ENCODE measurements at regions not wholly inside any gene's neighbourhood (a gene's known extent, or its start where the extent isn't known, plus 50 kb on each side); places are given as distances from the start of the nearest gene placed in this dataset.

DNA sequence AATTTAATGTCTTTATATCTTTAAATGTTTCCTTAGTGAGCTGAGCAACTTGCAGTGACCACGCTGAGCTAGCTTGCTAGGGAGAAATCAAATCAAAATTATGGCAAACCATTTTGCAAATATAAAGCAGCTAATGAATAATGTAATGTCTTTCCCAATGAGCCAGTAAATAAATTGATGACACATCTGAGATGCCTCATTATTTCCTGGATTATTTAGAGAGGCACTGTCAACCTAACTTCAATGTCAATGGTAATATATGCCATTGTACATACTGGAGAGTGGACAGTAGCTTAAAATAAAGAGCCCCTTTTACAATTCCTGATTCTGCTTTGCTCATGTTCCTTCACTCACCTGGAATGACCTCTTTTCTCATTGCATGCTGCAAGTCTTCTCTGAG, 182.6 kb downstream of the PHLDA1 start:
- FAIRE-seq (no peak), DNase-seq (ENCODE audit: extremely low spot score, insufficient read length, low read depth) (no peak)

DNA sequence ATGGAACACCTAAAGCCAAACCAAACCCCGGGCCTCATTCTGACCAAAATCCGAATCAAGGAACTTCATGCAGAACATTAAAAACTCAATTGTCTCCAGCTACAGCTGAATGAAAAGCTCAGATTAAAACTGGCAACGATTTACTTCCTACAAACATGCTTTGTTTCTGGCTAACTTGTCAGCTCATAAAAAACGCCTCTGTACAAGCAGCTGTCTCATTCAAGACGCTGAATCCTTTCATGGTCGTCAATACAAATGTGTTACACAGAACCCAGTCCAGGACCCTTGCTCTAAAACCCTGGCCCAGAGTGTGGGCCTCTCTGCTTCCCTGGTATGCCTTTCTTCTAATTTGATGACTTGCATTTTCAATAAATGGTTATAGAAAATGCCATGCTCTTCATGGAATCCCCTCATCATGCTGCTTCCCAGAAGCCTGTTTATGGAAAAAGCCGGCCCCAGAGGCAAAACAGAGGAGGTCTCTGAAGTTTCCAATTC, 183.1 kb downstream of the PHLDA1 start:
- FAIRE-seq (no peak), DNase-seq (ENCODE audit: extremely low spot score, insufficient read length, low read depth) (no peak)

DNA sequence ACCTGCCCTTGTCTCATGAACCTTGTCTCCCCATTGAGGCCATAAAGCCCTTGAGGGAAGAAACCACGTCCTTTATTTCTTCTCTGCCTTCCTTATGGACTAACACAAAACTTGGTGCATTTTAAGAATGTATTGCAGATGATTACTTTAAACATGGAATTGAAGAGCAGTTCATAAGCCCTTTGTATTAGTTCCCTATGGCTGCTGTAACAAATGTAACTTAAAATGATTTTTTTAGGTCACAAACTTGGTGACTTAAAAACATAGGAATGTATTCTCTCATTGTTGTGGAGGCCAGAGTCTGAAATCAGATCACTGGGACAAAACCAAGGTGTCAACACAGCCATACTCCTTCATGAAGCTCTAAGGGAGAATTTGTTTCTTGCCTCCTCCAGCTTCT, 185.5 kb downstream of the PHLDA1 start:
- no peak for FAIRE-seq
- DNase-seq (ENCODE audit: extremely low spot score, insufficient read length, low read depth) = no peak

DNA sequence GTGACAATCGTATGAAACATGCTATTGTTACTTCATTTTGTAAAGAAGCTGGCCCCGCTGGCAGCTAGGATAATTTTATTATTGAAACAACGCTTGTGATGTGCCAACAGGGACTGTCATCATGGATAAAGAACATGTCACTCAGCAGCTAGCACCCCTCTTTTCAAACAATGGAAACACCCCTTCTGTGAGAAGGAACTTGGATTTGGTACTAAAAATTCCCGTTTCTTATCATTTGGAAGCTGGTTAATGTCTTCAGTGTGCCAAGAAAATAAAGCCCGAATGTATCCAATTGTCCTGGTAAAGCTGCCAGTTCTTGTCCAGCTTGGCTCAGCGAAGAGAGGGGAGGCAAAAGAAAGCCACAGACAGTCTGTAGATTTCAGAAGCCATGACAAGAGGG, 186.6 kb downstream of the PHLDA1 start:
- FAIRE-seq (no peak), DNase-seq (ENCODE audit: extremely low spot score, insufficient read length, low read depth) (no peak)

DNA sequence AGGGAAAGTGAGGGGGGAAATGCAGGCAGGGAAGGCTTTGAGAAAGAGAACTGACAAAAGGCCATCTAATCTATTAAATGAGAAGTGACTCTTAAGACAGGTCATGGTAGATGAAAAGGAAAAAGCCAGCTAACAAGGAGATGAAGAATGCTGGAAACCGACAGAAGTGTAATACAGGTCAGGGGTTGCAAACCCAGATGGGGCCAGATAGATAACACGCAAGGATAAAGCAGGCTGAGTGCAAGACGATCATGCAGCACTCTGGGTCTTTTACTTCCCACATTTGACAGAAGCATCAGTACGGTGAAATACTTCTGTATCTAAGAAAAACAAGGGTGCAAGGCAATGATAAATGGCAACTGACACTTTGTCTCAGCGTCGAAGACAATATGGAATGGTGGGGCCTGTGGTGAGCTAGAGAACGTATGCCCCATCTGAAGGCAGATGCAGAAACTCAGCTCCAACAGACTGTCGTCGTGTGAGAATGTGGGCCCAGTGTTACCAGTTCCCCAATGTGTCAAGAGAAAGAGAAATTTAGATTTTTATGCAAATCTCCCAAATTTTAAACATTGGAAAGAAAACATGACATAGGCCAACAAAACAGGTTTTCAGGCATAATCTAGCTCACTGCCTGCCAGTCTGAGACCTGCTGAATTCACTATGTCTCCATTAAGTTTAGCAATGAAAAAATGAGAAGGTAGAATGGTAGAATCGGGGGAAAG, 187.4 kb downstream of the PHLDA1 start:
- no peak for FAIRE-seq

DNA sequence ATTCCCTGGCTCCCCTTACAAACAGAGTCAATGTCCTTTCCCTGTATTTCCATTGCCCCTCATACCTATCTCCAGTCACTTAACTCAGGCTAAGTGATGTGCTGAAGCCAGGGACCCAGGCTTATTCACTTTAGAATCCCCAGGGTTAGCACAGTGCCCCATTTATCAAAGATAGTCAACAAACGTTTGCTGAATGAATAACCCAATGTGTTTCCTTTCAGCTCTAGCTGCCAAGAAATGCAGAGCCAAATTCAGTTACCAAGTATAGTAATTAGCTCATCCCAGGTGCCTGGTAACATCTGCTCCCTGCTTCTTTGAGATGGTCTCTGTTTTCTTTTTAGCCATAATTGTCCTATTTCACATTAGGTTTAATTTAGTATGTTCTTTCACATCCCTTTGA, 189.5 kb downstream of the PHLDA1 start:
- FAIRE-seq (no peak), DNase-seq (ENCODE audit: extremely low spot score, insufficient read length, low read depth) (no peak)

More for the DNA sequence above, 187.4 kb downstream of the PHLDA1 start:
- no peak for DNase-seq (ENCODE audit: extremely low spot score, insufficient read length, low read depth)

DNA sequence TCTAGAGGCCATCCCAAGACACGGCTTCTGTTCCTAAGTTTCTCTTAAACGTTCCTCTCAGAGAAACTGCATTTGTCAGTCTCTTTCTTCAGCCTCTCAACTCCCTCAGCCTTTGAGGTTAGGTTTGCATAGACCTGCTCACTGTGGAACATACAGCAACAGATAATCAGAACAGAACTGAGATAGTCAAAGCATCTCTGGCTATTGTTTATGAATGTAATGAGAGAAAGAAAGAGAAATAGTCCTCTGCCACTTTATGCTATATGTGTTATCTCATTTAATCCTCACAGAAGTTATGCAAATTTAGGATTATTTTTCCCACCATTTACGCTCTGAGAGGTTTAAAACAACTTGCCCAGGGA, 190.6 kb downstream of the PHLDA1 start:
- FAIRE-seq (no peak), DNase-seq (ENCODE audit: extremely low spot score, insufficient read length, low read depth) (no peak)

DNA sequence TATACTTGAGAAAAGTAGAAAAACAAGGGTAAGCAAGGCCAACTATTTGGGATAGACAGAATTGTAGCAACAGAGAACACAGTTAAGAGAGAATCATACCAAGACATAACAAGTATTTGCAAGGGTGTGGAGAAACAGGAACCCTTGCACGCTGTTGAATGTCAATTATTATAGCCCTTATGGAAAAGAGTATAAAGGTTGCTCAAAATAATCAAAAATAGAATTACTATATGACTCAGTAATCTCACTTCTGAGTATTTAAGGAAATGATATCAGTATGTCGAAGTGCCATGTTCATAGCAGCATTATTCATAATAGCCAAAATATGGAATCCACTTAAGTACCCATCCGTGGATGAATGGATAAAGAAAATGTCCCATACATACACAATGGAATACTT, 193.3 kb downstream of the PHLDA1 start:
- no peak for DNase-seq (ENCODE audit: extremely low spot score, insufficient read length, low read depth)
- peak; percentile 5 for FAIRE-seq

DNA sequence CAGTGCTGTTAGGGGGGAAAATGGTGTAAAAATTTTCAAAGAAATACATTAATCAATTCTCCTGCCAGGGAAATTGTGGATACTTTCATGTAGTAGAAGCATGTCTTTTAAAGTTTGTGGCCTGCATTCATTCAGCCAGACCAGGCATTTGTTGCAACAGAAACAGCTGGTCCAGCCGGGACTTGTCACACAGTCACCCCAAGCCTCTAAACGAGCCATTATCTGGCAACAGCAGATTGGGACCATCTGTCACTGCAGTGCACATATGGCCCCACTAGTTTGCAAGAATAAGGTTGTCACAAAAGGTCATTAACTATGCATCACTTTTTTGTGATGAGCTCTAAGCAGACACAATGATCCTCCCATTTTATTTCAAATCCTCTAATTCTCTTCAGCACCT, 193.9 kb downstream of the PHLDA1 start:
- DNase-seq (ENCODE audit: extremely low spot score, insufficient read length, low read depth) (no peak), FAIRE-seq (no peak)

DNA sequence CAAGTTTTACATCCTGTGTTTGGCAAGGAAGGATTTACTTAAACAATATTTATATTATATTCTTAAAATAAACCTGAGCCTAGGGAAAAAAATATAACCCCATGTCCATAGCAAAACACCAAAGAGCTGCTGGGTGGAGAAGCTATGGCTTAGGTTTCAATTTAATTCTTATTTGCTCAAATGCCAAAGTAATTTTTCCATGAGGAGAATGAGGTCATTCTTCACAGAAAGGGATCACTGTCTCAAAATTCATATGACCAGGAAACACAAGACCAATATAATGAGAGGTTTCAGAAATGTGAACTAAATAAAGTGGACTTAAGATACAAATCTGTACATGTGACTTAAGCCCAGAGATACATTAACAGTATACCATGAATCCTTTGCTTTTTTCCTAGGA, 195.0 kb downstream of the PHLDA1 start:
- no peak for DNase-seq (ENCODE audit: extremely low spot score, insufficient read length, low read depth)
- FAIRE-seq = no peak

DNA sequence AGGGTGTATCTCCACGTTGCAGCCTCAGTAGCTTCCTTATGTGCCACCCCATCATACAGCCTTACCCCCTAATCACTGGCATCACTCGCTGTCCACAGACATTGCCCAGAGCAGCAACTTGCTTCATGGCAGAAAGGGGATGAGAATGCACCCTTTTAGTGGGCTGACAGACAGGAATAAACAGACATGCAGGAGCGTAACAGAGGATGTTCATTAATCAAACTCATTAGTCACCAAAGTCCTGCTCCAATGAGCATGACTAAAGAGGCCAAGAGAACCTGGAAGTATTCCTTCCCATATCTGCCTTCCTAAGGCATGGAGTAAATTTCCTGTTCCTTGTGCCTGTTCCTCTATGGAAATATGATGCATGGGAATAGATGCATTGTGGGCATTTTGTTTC, 197.0 kb downstream of the PHLDA1 start:
- FAIRE-seq = no peak
- no peak for DNase-seq (ENCODE audit: extremely low spot score, insufficient read length, low read depth)

DNA sequence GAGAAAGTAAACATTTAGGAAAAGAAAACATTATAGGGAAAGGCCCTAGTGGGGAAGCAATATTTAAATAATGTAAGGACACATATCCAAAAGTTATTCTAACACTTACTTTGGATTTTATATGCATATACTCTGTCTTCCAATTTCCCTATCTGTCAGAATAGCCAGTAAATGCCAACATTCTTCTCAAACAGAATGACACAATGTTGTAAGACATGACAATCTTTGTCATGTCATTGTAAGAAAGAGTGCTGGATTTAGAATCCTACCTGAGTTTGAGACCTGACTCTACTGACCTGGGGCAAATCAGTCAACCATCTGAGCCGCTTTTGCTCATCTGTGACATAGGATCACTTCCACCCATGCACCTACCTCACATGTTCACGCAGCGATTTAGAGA, 198.3 kb downstream of the PHLDA1 start:
- no peak for DNase-seq (ENCODE audit: extremely low spot score, insufficient read length, low read depth)
- FAIRE-seq = no peak

DNA sequence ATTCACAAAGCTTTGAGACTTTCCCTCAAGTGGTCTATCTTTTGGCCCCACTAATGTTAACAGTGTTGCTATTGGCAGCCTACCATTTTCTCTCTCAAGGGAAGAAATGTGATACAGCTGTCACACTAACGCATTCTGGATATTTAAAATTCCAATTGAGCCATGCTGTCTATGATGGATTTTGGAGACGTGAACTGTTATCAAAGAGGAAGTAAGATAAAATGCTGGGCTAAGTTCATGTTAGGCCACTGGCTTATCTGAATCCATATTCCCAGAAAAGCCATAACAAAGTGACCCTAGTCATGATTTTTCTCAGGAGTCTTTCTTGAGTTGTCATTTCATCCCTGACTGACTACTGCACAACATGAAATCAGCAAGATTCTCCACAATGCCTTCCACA, 200.2 kb downstream of the PHLDA1 start:
- DNase-seq (ENCODE audit: extremely low spot score, insufficient read length, low read depth) (no peak), FAIRE-seq (no peak)

DNA sequence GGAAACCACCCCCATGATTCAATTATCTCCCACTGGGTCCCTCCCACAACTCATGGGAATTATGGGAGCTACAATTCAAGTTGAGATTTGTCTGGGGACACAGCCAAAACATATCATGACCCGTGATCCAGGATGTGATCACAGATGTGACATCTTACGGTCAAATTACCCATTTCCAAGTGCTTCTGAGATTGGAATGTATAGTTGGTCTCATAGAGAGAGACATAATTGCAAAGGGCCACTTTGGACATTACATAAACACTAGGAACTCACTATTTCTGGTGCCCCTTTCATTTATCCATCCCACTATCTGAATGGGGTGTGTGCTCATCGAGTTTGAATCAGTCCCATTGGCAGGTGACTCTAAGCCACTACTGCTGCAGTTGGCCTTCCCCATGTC, 204.5 kb downstream of the PHLDA1 start:
- FAIRE-seq = no peak

DNA sequence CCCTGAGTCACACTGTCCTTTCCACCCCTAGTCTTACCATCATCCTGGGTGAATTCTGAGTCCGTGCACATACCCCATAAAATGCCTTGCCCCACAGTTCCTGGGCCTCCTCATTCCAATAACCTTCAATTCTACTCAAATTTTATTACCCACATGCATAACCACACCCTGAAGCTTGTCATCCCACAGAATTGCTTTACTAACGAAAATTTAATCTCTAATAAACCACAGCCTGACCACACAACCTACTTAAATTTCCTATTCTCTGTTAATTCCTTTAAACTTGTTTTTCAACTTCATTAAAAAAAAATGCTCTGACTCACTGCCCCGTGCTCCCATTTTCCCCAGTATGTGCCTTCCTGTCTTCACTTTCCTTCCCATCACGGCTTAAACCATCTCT, 205.9 kb downstream of the PHLDA1 start:
- DNase-seq (ENCODE audit: extremely low spot score, insufficient read length, low read depth) (no peak), FAIRE-seq (no peak)

More for the DNA sequence above, 204.5 kb downstream of the PHLDA1 start:
- DNase-seq (ENCODE audit: extremely low spot score, insufficient read length, low read depth) = no peak

DNA sequence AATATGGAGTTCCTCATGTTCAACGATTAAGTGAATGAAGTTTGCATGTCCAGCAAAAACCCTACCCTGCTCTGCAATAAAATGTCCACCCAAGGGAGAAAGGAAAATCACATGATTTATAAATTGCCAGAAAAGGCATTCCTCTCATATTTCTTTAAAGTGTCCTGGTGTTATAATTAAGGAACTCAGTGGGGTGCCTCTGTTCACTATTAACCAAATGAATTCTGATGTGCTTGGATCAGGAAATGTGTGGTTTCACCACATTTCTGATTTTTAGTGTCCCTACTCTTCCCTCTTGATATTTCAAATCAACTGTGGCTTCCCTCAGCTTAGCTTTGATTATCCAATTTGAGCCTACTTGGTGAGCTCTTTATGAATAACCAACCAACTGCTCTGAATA, 208.1 kb downstream of the PHLDA1 start:
- no peak for FAIRE-seq

DNA sequence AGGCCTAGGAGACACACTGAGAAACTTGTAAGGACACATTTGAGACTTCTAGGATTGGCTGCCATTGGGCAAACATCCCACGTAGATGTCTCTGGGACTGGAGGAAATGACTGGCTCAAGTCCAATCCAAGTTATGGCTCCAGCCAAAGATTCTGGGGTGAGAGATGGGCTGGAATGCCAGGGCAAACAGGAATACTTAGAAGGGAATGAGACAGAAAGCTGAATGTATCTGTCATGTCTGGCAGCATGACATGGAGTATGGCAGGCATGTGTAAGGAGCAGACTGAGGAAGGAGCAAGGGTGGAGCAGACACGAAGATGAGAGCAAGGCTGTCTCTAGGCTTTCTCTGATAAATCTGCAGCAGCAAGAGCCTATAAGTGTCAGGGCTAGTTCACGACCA, 209.2 kb downstream of the PHLDA1 start:
- FAIRE-seq = no peak

More for the DNA sequence above, 208.1 kb downstream of the PHLDA1 start:
- DNase-seq (ENCODE audit: extremely low spot score, insufficient read length, low read depth) = no peak

DNA sequence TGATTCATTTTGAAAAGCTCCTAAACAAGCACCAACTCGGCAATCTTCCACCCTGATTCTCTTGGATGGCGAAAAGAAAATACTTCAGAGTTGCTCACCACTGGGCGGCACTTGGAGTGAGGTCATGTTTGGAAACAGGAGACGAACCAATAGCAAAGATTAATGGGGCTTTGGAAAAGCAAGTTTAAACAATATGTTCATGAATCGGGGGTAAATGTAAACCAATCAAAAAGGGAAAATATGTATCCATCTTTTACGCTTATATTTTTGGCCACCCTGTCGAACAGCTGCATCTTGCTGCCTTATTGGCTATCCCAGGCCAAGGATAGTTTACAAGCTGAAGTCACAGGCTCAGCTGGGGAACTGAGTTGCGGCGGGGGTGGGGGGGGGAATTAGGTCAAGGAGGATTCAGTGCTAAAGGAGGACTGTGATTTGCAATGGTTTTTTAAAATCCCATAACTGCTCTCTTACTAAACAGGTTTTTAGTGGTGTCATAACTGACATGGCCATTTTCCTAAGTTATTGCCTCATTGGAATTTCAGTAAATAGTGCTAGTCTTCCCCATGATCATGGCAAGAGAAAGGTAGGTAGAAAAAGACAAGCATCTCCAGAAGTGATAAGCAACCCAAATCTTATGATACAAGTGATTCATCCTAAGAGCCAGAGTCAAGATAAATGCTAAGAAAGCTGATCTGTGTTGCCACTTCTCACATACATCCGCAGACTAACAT, 210.6 kb downstream of the PHLDA1 start:
- no peak for FAIRE-seq
- DNase-seq (ENCODE audit: extremely low spot score, insufficient read length, low read depth) = no peak

More for the DNA sequence above, 209.2 kb downstream of the PHLDA1 start:
- DNase-seq (ENCODE audit: extremely low spot score, insufficient read length, low read depth) = no peak

DNA sequence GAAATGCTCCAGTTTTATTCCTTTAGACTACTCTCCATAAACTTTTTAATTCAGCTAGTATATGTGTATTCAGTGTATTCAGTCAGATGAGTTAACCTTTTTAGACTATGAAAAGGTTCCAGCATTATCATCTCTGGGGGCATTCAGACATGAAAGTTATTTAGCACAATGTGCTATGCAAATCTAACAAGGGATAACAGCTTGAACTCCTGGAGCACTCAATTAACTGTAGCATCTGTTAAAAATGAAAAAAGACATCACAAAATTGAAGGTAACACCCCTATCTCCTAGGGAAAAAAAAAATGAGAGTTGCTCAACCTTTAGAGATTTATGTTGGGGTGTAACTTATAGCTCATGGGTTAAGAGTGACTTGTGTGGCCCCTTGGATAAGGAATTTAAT, 211.5 kb downstream of the PHLDA1 start:
- DNase-seq (ENCODE audit: extremely low spot score, insufficient read length, low read depth) = no peak
- no peak for FAIRE-seq

DNA sequence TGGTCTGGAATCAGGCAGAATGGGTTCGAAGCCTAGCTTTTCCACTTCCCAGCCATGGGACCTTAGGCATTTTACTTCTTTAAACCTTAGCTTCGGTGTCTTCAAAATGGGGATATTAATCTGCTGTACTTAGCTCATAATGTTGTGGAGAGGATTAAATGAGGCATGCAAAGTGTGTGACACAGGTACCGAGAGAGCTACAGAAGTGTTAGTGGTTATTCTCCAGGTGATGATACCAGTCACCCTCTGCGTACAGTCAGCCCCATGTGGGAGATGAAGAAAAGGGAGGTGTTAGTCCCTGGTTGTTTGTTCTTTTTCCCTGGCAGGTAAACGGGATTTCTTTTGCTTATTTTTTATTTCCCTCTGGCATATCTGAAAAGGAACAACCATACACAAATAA, 212.1 kb downstream of the PHLDA1 start:
- DNase-seq (ENCODE audit: extremely low spot score, insufficient read length, low read depth) (no peak), FAIRE-seq (no peak)

DNA sequence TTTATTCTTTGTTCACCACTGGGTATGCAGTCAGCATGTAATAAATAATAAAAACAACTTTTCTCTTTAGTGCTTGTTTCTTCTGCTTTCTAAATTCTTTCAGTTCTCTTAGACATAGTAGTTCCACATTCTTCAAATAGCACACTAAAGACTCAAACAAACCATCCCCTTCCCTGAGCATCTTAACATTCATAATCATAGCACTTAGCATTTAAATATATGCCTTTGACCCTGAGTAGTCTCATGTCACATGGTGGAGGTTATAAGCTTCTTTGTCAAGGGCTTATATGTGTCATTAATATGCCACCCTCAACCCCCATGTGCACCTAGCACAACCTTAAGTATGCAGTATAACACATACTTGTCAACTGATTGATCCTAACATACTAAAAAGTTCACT, 212.7 kb downstream of the PHLDA1 start:
- no peak for FAIRE-seq
- DNase-seq (ENCODE audit: extremely low spot score, insufficient read length, low read depth) = no peak

DNA sequence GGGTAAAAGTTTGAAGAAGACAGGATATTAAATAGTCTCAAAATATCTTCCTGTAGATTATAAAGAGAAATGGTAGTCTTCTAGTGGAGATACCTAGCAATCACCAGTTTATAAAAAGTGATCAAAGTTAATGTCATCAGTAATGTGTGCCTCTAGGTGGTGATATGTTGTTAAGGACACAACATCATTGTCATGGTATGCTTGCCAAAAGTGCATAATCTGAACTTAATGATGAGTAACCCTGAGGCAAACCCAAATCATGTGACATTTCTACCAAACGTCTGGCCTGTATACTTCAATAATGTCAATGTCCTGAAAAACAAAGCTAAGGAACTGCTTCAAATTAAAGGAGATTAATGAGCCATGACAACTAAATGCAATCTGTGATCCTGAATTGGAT, 214.7 kb downstream of the PHLDA1 start:
- no peak for DNase-seq (ENCODE audit: extremely low spot score, insufficient read length, low read depth)
- FAIRE-seq = peak; percentile 38

Data from GM18507 (cell line).